Astrocyte of the cerebellum (primary cell): ENCODE measurements at regions not wholly inside any gene's neighbourhood (a gene's known extent, or its start where the extent isn't known, plus 50 kb on each side); places are given as distances from the start of the nearest gene placed in this dataset.

Source experiments
- DNase-seq: peaks from one replicate; pipeline ENCODE4 v3.0.0-alpha.2; 2011; ENCODE audit warnings: low read depth
- H3K4me3 ChIP-seq: 2 replicates; pipeline ENCODE4 v1.5.1; 2011; ENCODE audit warnings: mild to moderate bottlenecking, low read depth, low read length, moderate library complexity
- CTCF ChIP-seq: IDR thresholded peaks from 2 replicates; pipeline ENCODE4 v1.5.1; 2012; ENCODE audit warnings: low read length, low read depth, moderate library complexity, mild to moderate bottlenecking; ENCODE audit errors: missing control alignments
- in situ Hi-C: cut with HindIII; loops from 2 replicates; pipeline ENCODE4 v1.10.0; 2017; ENCODE audit warnings: low sequenced_read_pairs

DNA sequence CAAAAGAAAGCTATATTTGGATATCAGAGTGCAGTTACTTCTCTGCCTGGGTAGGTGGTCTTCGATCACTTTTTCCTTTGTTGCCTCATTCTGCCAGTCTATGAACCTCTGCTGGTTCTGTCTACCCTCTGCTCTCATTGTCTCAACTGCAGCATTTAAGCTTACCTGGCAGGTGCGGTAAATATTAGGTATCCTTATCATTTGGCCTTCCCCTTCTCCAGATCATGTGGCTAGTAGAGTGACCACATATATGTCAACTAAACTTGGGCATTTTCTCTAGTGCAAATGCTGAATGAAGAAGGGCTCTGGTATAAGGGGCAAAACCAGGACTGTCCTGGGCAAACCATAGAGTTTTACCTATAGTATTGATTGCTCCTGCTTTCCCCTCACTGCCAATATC, 180.8 kb downstream of the MDFIC start:
- H3K4me3 ChIP-seq = no peak overlapping the region
- no peak for DNase-seq
- no peak for TF ChIP-seq CTCF
- in situ Hi-C loops = no loop called here

- DNase-seq = no peak
- H3K4me3 ChIP-seq = no peak overlapping the region
- in situ Hi-C loops = no loop called here
- TF ChIP-seq CTCF = no peak
Observed at GRCh38 chr7:115101199-115101598, 179.3 kb downstream of the MDFIC start.

DNA sequence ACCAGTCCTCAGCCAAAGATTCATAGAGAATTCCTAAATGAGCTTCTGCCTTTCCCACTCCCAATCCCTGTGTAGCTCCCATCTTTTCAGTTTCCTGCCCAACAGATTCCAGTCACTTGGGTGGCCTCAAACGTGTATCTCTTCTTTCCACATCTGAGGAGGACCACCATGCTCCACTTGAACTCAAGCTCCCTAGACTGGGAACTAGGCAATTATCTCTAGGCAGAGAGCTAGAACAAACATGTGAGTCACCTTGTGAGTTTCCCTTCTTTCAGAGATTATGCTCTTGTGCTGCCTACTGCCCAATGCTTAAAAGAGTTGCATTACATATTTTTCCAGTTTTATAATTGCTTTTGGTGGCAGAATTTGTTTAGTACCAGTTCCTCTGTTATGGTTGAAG, 178.0 kb downstream of the MDFIC start:
- H3K4me3 ChIP-seq = no peak overlapping the region
- in situ Hi-C loops = no loop called here
- TF ChIP-seq CTCF = no peak
- peak; percentile 41 for DNase-seq

DNA sequence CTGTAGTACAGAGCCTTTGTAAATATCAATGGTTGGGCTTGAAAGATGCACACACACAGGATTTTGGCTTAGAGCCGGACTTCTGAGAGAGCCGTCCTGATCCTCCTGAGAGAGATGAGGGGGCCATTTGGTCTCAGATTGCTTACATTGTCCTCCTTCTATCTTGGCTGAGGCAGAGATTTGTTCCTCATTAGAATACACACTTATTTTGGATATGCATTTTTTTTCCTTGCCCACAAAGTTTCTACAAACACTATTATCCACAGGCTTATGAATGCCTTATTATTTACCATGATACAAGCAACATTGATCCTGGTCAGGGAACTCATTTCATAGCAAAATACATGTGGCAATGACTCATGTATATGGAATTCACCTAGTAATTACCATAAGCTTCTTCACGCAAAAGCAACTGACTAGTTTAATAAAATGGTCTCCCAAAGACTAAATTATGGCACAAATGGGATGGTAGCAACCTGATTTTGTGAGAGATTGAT, 175.3 kb downstream of the MDFIC start:
- in situ Hi-C loops = no loop called here
- peak; percentile 91 for DNase-seq

GRCh38 chr7:115096262-115096661, 174.4 kb downstream of the MDFIC start:
- no peak overlapping the region for H3K4me3 ChIP-seq
- in situ Hi-C loops = no loop called here
- TF ChIP-seq CTCF = peak; percentile 3
- no peak for DNase-seq

More for the DNA sequence above, 175.3 kb downstream of the MDFIC start:
- no peak overlapping the region for H3K4me3 ChIP-seq
- no peak for TF ChIP-seq CTCF

- no peak for TF ChIP-seq CTCF
- in situ Hi-C loops = no loop called here
- H3K4me3 ChIP-seq = no peak overlapping the region
- no peak for DNase-seq
Observed at GRCh38 chr7:115094163-115094562, 172.3 kb downstream of the MDFIC start.

- TF ChIP-seq CTCF = no peak
- in situ Hi-C loops = no loop called here
- DNase-seq = no peak
- H3K4me3 ChIP-seq = no peak overlapping the region
Observed at GRCh38 chr7:115088893-115089292, 167.0 kb downstream of the MDFIC start.
